ENCODE measurements at regions not wholly inside any gene's neighbourhood (a gene's known extent, or its start where the extent isn't known, plus 50 kb on each side); places are given as distances from the start of the nearest gene placed in this dataset.

- no peaks in the 10 kb centered on the region for H3K4me1 ChIP-seq (ENCODE audit: insufficient read depth, low read length, poor library complexity, severe bottlenecking)
- TF ChIP-seq CTCF (conservative IDR thresholded peaks at IDR 0.05; ENCODE audit: low read length) (no peak), EZH2phosphoT487 (IDR thresholded peaks at IDR 0.05; ENCODE audit: borderline replicate concordance) (no peak)
- H3K4me2 ChIP-seq (ENCODE audit: low read depth, low read length, poor library complexity, severe bottlenecking) = no peak overlapping the region
- H3K36me3 ChIP-seq (ENCODE audit: insufficient read depth, low read length) = no peaks in the 10 kb centered on the region
- H3K79me2 ChIP-seq (ENCODE audit: insufficient read depth, low read length) = no peaks in the 10 kb centered on the region
- no peak overlapping the region for H3K9ac ChIP-seq (ENCODE audit: low read depth, low read length, poor library complexity, severe bottlenecking)
- H3F3A ChIP-seq (ENCODE audit: low read depth) = no peaks in the 10 kb centered on the region
- H3K4me3 ChIP-seq (ENCODE audit: low read length, poor library complexity, severe bottlenecking) = no peak overlapping the region
- H3K9me3 ChIP-seq (ENCODE audit: insufficient read depth, low read depth, low read length) = no peaks in the 10 kb centered on the region
- H2AFZ ChIP-seq (ENCODE audit: low read length) = no peak overlapping the region
- H3K27me3 ChIP-seq (ENCODE audit: insufficient read depth, low read length, poor library complexity, severe bottlenecking) = no peaks in the 10 kb centered on the region
- H4K20me1 ChIP-seq (ENCODE audit: insufficient read depth, low read length, poor library complexity, severe bottlenecking) = no peaks in the 10 kb centered on the region
- H3K9me2 ChIP-seq (replicated peaks; ENCODE audit: low read depth, low read length) = no peaks in the 10 kb centered on the region
Observed at GRCh38 chr6:76843054-76843822, 620.1 kb downstream of the HTR1B start.

- no peaks in the 10 kb centered on the region for H3K9me2 ChIP-seq (replicated peaks; ENCODE audit: low read depth, low read length)
- no peaks in the 10 kb centered on the region for H3K79me2 ChIP-seq (ENCODE audit: insufficient read depth, low read length)
- no peak overlapping the region for H3K4me2 ChIP-seq (ENCODE audit: low read depth, low read length, poor library complexity, severe bottlenecking)
- no peaks in the 10 kb centered on the region for H3K27me3 ChIP-seq (ENCODE audit: insufficient read depth, low read length, poor library complexity, severe bottlenecking)
- H3K36me3 ChIP-seq (ENCODE audit: insufficient read depth, low read length) = no peaks in the 10 kb centered on the region
- H3F3A ChIP-seq (ENCODE audit: low read depth) = no peaks in the 10 kb centered on the region
- no peaks in the 10 kb centered on the region for H4K20me1 ChIP-seq (ENCODE audit: insufficient read depth, low read length, poor library complexity, severe bottlenecking)
- H3K9ac ChIP-seq (ENCODE audit: low read depth, low read length, poor library complexity, severe bottlenecking) = no peak overlapping the region
- H2AFZ ChIP-seq (ENCODE audit: low read length) = no peak overlapping the region
- H3K4me1 ChIP-seq (ENCODE audit: insufficient read depth, low read length, poor library complexity, severe bottlenecking) = no peaks in the 10 kb centered on the region
- no peaks in the 10 kb centered on the region for H3K9me3 ChIP-seq (ENCODE audit: insufficient read depth, low read depth, low read length)
- no peak for TF ChIP-seq EZH2phosphoT487 (IDR thresholded peaks at IDR 0.05; ENCODE audit: borderline replicate concordance)
- TF ChIP-seq CTCF (conservative IDR thresholded peaks at IDR 0.05; ENCODE audit: low read length) = no peak
- no peak overlapping the region for H3K4me3 ChIP-seq (ENCODE audit: low read length, poor library complexity, severe bottlenecking)
Observed at GRCh38 chr6:76840865-76841264, 622.4 kb downstream of the HTR1B start.

GRCh38 chr6:76840041-76840745, 623.1 kb downstream of the HTR1B start:
- Histone ChIP-seq H2AFZ (ENCODE audit: low read length) (no peak overlapping the region), H3K4me3 (ENCODE audit: low read length, poor library complexity, severe bottlenecking) (no peak overlapping the region), H3K79me2 (ENCODE audit: insufficient read depth, low read length) (no peaks in the 10 kb centered on the region), H3K27me3 (ENCODE audit: insufficient read depth, low read length, poor library complexity, severe bottlenecking) (no peaks in the 10 kb centered on the region), H3K36me3 (ENCODE audit: insufficient read depth, low read length) (no peaks in the 10 kb centered on the region), H3K9me2 (replicated peaks; ENCODE audit: low read depth, low read length) (no peaks in the 10 kb centered on the region), H4K20me1 (ENCODE audit: insufficient read depth, low read length, poor library complexity, severe bottlenecking) (no peaks in the 10 kb centered on the region), H3K9ac (ENCODE audit: low read depth, low read length, poor library complexity, severe bottlenecking) (no peak overlapping the region), H3K9me3 (ENCODE audit: insufficient read depth, low read depth, low read length) (no peaks in the 10 kb centered on the region), H3K4me1 (ENCODE audit: insufficient read depth, low read length, poor library complexity, severe bottlenecking) (no peaks in the 10 kb centered on the region), H3K4me2 (ENCODE audit: low read depth, low read length, poor library complexity, severe bottlenecking) (no peak overlapping the region), H3F3A (ENCODE audit: low read depth) (no peaks in the 10 kb centered on the region)
- no peak for TF ChIP-seq CTCF (conservative IDR thresholded peaks at IDR 0.05; ENCODE audit: low read length)
- no peak for TF ChIP-seq EZH2phosphoT487 (IDR thresholded peaks at IDR 0.05; ENCODE audit: borderline replicate concordance)
